ENCODE measurements at regions not wholly inside any gene's neighbourhood (a gene's known extent, or its start where the extent isn't known, plus 50 kb on each side); places are given as distances from the start of the nearest gene placed in this dataset.
"Not testable (repeated sequence)": the region's sequence is repeated elsewhere in the genome, so short reads cannot be mapped to it uniquely, and the experiment has no call there.

GRCh38 chr4:96355414-96355813 lies 515.5 kb downstream of the PDHA2 start:
- no peak for ATAC-seq
- intact Hi-C loops (cut with DNase I), result no loop called here

DNA sequence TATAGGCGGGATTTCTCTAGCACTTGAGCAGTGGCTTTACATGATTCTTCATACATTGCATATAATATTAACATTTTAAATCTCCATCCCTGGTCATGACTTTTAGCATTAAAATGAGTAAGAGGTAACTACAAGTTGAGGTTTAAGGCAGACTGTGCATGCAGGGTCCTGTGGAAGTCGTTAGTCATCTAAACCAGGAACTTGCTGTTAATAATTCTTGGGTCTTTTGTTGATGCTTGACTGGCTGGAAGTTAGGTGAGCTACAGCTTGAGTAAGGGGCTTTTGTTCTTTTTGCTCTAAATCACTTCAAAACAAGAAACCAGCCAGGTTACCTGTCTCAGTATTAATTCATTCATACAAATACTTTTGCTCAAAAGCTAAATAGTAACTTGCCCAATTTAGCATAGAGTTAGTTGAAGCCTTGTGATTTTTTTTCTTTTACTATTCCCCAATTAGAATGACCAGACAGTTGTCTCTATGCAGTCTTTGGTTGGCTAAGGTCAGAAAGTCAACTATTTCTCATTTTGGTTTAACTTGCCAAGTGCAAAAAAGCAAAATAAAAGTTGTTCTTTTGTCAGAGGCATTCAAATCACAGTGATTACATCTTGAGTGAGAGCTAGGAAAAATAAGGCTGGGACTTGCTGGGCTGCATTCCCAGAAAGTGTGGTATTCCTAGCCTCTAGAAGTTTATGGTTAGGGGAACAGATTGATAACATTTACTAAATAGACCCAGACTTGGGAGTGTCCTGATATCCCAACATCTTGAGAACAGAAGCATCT lies 516.9 kb downstream of the PDHA2 start:
- intact Hi-C loops (cut with DNase I), result no loop called here
- ATAC-seq, result no peak
- no peak for DNase-seq (ENCODE audit: missing footprints)

More at GRCh38 chr4:96355414-96355813, 515.5 kb downstream of the PDHA2 start:
- no peak for DNase-seq (ENCODE audit: missing footprints)

DNA sequence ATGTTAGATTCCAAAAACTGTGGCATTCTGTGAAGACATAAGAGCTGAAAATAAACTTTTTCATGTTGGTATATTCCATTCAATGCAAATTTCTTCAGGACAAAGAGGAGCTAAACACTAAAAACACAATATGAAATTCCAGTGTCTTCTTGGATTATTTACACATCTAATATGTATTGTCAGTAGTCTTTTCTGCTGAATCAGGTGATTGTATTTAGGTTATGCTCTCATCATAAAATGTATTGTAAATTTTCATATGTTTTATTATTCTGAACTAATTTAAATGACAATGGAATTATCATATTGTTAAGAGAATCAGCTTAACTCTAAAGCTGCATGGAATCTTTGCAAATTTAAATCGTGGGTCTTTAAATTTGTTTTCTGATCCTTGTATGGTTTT lies 526.7 kb downstream of the PDHA2 start:
- ATAC-seq (no peak), DNase-seq (ENCODE audit: missing footprints) (no peak)
- intact Hi-C loops (cut with DNase I), result no loop called here

- intact Hi-C loops (cut with DNase I), result no loop called here
- no peak for DNase-seq (ENCODE audit: missing footprints)
- no peak for ATAC-seq
Observed at GRCh38 chr4:96375367-96375766, 535.5 kb downstream of the PDHA2 start.

GRCh38 chr4:96379524-96379923 lies 539.6 kb downstream of the PDHA2 start:
- intact Hi-C loops (cut with DNase I), result no loop called here
- no peak for ATAC-seq
- DNase-seq (ENCODE audit: missing footprints), result no peak

GRCh38 chr4:96380106-96380505 lies 540.2 kb downstream of the PDHA2 start:
- intact Hi-C loops (cut with DNase I), result no loop called here
- ATAC-seq (no peak), DNase-seq (ENCODE audit: missing footprints) (no peak)

- DNase-seq (ENCODE audit: missing footprints), result no peak
- no peak for ATAC-seq
Observed at GRCh38 chr4:96383349-96383748, 543.5 kb downstream of the PDHA2 start.

DNA sequence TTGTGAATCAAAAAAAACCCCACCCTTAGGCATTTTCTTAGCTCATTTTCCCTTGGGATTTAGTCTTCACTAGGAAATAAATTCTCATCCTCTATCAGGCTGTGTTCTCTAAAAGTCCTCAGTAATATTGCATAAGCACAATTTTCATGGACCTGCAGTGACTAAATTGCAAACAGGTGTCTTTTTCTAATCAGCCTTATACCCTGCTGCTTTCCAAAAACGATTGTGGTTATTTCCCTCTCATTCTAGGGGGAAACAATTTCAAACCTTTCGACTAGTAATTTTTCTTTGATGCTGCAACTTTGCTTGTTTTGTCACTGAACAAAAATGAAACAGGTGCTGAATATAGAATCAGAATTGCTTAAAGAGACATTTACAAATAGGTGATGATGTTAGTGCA lies 549.9 kb downstream of the PDHA2 start:
- intact Hi-C loops (cut with DNase I), result no loop called here
- no peak for ATAC-seq
- DNase-seq (ENCODE audit: missing footprints), result no peak

More at GRCh38 chr4:96383349-96383748, 543.5 kb downstream of the PDHA2 start:
- intact Hi-C loops (cut with DNase I), result no loop called here

GRCh38 chr4:96390404-96390803 lies 550.5 kb downstream of the PDHA2 start:
- intact Hi-C loops (cut with DNase I), result no loop called here
- DNase-seq (ENCODE audit: missing footprints), result no peak
- ATAC-seq, result no peak

DNA sequence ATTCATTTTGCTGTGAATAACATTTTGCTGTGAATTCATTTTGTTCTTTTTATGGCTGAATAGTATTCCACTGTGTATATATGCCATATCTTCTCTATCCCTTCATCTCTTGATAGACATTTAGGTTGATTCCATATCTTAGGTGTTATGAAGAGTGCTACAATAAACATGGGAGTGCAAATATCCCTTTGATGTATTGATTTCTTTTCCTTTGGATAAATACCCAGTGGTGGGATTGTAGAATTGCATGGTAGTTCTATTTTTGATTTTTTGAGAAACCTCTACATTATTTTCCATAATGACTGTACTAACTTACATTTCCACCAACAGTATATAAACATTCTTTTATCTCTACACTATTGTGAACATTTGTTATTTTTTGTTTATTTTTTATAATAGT lies 555.9 kb downstream of the PDHA2 start:
- intact Hi-C loops (cut with DNase I), result no loop called here
- DNase-seq (ENCODE audit: missing footprints) (no peak), ATAC-seq (no peak)

DNA sequence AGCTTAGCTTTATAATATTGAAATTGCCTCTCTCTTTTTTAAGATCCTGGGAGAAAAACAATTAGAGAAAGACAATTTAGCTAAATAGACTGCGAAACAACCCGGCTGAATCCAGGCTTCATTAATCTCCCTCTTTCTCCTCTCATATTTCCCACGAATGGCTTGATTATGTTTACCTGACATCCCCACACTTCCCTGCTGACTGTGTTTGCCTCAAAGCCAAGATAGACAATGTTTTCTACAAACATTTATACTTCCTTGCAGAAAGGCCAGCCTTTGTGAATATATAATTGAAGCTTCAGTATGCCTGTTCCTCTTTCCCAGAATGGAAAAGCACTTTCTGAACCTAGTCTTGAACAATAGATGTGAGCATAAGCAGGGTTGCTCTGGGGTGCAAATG lies 566.8 kb downstream of the PDHA2 start:
- ATAC-seq (no peak), DNase-seq (ENCODE audit: missing footprints) (no peak)
- intact Hi-C loops (cut with DNase I), result no loop called here

DNA sequence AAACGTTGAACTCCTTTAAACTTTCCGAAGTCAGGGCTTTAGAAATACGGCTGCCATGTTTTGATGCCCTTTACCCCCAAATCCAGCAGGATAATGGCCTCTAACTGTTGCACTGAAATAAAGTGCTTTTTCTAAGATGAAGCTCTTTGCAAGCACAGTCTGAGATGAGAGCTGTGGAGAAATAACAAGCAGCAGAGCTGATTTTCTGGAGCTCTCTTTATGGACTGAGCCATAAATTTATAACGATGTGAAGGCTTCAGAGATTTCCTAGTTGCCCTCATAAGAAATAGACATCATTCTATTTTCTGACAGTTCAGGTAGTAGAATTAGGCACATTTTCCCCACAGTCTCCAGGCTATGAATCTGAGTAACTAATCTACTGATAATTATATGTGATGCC lies 567.3 kb downstream of the PDHA2 start:
- intact Hi-C loops (cut with DNase I), result no loop called here
- DNase-seq (ENCODE audit: missing footprints) (no peak), ATAC-seq (no peak)

GRCh38 chr4:96407738-96408463 lies 568.0 kb downstream of the PDHA2 start:
- intact Hi-C loops (cut with DNase I), result no loop called here
- no peak for ATAC-seq
- no peak for DNase-seq (ENCODE audit: missing footprints)

DNA sequence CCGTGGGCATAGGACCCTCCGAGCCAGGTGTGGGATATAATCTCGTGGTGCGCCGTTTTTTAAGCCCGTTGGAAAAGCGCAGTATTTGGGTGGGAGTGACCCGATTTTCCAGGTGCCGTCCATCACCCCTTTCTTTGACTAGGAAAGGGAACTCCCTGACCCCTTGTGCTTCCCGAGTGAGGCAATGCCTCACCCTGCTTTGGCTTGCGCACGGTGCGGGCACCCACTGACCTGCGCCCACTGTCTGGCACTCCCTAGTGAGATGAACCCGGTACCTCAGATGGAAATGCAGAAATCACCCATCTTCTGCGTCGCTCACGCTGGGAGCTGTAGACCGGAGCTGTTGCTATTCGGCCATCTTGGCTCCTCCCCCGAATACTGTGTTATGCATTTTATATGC lies 575.0 kb downstream of the PDHA2 start:
- DNase-seq (ENCODE audit: missing footprints); ATAC-seq; intact Hi-C loops (cut with DNase I): not testable (repeated sequence)

- intact Hi-C loops (cut with DNase I), result no loop called here
- ATAC-seq (no peak), DNase-seq (ENCODE audit: missing footprints) (no peak)
Observed at GRCh38 chr4:96429657-96430056, 589.8 kb downstream of the PDHA2 start.

DNA sequence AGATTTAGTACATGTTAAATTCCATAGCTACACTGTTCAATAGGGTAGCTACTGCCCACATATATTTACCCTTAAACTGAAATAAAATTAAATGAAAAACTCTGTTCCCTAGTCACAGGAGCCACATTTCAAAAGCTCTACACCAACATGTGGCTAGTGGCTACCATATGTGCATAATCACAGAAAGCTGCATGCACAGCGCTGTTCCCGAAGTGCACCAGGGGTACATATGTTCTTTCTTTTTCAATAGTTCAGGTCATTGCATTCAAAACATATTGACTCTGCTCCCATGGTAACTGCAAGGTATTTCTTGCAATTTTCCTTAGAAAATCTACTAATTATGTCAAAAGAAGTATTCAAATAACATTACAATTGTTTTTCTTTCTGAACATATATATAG lies 591.2 kb downstream of the PDHA2 start:
- ATAC-seq, result no peak
- intact Hi-C loops (cut with DNase I), result no loop called here
- no peak for DNase-seq (ENCODE audit: missing footprints)

DNA sequence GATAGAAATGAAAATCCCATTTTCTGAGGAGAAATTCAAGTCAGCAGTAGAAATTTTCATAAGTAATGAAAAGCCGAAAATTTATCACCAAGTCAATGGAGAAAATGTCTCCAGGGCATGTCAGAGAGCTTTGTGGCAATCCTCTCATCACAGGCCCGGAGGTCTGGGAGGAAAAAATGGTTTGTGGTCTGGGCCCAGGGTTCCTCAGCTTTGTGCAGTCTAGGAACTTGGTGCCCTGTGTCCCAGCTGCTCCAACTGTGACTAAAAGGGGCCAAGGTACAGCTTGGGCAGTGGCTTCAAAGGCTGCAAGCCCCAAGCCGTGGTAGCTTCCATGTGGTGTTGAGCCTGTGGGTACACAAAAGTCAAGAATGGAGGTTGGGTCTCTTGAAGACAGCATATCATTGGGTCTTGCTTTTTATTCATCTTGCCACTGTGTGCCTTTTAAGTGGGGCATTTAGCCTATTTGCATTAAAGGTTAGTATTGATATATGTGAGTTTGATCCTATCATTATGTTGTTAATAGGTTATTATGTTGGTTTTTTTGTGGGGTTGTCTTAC lies 608.5 kb downstream of the PDHA2 start:
- DNase-seq (ENCODE audit: missing footprints) (no peak), ATAC-seq (no peak)
- intact Hi-C loops (cut with DNase I), result no loop called here

DNA sequence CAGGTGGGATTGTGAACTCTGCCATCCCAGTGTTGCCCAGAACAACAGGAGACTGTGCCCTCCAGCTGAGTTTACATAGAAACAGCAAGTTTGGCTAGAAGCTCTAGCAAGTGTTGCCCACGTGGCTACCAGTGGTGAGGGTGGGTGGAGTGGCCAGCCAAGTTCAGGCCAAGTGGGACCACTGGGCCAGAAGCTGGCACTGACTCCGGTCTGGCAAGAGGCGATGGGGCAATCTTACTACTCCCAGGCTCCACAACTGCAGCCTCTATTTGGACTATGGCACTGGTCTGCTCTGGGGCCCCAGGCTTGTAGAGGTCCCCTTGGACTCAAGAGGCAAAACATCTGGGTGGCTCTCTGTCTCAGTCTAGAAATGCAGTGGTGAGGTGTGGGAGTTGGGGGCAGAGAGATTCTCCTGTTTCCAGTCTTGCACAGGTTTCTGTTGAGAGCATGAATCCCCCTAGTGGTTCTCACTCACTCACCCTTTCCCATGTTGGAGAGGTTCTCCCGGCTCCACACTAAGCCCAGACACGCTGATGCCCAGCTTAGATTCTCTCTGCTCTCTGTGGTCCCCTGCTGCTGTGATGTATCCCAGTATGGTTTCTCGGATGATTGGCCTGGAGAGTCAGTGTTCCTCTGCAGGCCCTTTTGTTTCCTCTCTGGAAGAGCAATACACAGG lies 615.3 kb downstream of the PDHA2 start:
- ATAC-seq, result no peak

DNA sequence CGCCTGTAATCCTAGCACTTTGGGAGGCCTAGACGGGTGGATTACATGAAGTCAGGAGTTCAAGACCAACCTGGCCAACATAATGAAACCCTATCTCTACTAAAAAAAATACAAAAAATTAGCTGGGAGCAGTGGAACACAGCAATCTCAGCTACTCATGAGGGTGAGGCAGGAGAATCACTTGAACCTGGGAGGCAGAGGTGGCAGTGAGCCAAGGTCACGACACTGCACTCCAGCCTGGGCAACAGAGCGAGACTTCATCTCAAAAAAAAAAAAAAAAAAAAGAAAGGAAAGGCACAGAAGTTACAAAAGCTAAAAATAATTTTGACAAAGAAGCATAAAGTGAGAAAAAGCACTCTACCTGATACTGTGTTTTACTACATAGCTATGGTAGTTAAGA lies 618.1 kb downstream of the PDHA2 start:
- ATAC-seq; intact Hi-C loops (cut with DNase I); DNase-seq (ENCODE audit: missing footprints): not testable (repeated sequence)

More for the DNA sequence above, 615.3 kb downstream of the PDHA2 start:
- intact Hi-C loops (cut with DNase I), result no loop called here
- no peak for DNase-seq (ENCODE audit: missing footprints)

DNA sequence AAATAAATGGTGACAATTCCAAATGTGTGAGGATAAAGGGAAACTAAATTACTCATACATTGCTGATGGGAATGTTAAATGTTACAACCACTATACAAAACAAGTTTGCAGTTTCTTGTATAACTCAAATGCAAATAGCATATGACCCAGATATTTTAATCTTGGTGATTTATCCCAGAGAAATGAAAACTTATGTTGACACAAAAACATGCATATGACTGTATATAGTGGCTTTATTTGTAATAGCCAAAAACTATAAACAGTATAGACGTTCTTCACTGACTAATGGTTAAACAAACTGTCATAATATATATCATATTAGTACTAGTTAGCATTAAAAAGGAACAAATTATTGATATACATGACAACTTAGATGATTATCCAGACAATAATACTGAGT lies 619.2 kb downstream of the PDHA2 start:
- DNase-seq (ENCODE audit: missing footprints) (no peak), ATAC-seq (no peak)
- intact Hi-C loops (cut with DNase I), result no loop called here
